ENCODE measurements at regions not wholly inside any gene's neighbourhood (a gene's known extent, or its start where the extent isn't known, plus 50 kb on each side); places are given as distances from the start of the nearest gene placed in this dataset.

- no peak for DNase-seq
Measured at GRCh38 chr6:144796070-144796469, 510.9 kb downstream of the UTRN start.

DNA sequence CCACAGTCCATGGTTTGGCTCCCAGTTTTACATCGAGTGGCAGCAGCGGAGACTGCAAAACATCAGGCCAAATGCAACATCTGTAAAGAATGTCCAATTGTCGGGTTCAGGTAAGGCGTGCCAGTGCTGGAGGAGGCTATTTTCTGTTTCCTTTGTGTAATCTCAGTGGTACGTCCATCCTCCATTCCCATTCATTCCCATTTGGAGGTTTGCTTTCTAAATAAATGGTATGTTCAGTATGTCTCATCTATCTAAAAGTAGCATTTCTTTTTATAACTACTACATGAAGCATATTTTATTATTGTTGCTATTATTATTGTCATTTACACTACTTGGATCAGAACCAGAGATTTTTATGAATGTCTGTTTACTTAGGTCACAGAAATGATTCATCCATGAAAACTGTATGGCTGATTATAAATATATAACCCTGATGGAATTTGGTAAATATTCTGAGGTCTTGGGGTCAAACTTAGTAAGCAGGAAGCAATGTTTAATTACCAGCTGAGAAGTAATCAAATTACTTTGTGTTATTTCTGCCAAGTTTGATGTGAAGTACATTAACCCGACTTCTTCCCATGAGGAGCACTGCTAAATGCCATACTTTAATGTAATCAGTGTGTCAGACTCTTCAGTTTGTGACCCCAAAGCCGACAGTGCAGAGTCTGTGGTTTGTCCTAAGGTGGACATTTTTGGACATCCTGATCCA lies 512.9 kb downstream of the UTRN start:
- DNase-seq, result no peak

- DNase-seq, result no peak
Measured at GRCh38 chr6:144804246-144804790, 519.2 kb downstream of the UTRN start.

- DNase-seq, result no peak
Measured at GRCh38 chr6:144805049-144805448, 519.9 kb downstream of the UTRN start.

DNA sequence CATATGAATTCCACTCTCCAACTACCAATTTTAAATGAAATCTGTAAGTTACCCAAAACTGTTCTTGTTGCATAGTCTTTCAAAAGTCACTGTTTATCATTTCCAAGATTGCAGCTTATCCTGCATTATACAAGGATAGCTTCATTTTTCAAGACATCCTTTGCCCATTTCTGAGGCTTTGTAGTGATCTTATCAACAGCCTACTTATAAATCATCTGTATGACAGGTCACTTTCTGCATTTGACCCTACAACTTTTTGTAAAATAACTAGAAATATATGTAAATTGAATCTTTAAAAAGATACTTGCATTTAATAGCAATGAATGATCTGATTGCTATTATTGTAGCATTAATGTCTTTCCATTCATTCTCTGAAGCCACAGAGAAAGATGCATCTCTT lies 521.1 kb downstream of the UTRN start:
- DNase-seq, result no peak

DNA sequence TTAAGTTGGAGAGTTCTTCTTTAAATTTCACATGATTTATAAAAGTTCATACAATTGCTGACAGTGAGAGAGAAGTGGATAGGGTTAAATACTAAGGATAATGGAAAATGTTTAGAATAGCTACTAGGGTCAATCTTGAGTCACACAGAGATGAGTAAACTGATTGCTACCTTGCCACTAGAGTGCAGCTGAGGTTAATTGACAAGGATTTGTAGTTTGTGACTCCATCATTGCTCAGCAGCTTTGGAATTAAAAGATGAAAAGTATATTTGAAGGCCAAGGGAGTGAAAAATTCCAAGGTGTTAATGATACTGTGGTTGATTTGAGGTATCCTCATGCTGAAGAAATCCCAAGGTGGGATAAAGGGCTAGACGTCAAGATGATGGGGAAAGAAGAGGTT lies 524.0 kb downstream of the UTRN start:
- no peak for DNase-seq

DNA sequence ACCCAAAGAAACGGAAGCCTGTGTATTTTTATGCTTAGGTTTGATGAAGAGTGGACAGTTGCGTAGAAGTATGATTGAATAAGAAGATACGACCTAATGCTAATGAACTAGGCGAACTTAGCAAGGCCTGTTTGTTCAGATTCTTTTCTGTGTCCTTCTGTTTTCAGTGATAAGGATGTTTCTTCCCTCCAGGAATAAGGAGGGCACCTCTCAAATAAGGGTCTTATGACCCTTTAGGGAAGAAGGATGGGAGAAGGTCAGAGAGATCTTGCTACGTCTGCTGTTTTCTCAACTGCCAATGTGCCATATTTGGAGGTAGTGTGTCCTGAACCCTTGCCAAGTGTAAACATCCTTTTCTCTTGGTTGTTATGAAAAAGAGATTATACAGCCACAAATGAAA lies 524.8 kb downstream of the UTRN start:
- DNase-seq, result no peak

DNA sequence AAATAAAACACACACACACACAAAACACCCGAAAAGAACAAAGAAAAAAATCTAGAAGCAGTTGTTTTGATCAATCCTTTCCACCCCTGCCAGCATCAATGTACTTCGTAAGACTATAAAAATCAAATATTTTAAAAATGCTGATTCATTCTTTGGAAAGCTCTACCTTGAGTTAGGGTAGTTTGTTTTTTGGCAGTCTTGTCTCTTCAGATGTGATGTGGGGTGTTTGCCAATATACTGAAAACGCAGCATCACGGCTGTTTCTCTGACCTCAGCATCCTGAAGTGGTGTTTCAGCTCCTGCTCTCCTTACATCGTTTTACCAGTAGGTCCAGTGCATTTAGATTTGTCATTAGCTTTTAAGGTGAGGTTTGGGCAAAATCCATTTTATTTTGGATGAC lies 526.0 kb downstream of the UTRN start:
- no peak for DNase-seq

GRCh38 chr6:144816936-144817335 lies 531.8 kb downstream of the UTRN start:
- DNase-seq, result no peak

- DNase-seq, result no peak
Measured at GRCh38 chr6:144820270-144820669, 535.1 kb downstream of the UTRN start.

- no peak for DNase-seq
Measured at GRCh38 chr6:144823131-144823530, 538.0 kb downstream of the UTRN start.

DNA sequence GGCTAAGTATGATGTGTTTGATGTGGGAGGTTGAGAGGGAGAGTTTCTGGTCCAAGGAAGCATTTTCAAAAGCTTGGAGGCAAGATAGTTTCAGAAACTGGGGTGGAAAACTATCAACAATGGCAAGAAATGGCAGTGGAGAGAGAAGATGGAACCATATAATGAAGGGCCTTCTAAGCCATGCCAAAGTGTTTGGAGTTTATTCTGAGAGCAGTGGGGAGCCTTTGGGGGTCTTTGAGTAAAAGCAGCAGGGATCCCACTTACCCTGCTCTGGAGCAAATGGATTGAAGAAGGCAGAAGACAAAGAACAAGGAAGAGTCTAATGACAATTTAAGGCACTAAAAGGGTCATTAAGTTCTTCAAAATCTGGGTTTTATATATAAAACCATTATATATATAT lies 538.9 kb downstream of the UTRN start:
- DNase-seq, result no peak

GRCh38 chr6:144834426-144835038 lies 549.4 kb downstream of the UTRN start:
- no peak for DNase-seq

DNA sequence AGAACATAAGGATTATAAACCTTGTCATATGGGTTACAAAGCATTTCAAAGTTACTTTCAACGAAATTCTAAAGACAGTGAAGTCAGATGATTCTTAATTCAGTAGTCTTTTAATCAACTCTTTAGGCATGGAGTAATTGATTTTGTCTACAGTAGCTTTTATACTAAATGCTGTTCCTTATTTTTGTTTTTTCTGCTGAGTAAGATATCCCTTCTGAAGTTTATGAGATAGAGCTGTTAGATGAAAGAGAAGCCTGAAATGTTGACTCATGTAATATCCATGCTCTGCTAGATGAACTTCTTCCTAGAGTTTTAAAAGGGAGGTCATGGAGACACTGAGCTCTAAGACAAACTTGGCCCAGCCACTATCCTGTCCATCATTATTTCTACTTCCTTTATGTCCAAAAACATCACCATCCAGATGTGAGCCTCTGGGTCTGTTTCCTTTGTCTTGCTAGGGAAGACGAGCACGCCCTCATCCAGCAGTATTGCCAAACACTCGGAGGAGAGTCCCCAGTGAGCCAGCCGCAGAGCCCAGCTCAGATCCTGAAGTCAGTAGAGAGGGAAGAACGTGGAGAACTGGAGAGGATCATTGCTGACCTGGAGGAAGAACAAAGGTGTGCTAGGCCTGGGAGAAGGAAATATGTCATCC lies 550.3 kb downstream of the UTRN start:
- no peak for DNase-seq

DNA sequence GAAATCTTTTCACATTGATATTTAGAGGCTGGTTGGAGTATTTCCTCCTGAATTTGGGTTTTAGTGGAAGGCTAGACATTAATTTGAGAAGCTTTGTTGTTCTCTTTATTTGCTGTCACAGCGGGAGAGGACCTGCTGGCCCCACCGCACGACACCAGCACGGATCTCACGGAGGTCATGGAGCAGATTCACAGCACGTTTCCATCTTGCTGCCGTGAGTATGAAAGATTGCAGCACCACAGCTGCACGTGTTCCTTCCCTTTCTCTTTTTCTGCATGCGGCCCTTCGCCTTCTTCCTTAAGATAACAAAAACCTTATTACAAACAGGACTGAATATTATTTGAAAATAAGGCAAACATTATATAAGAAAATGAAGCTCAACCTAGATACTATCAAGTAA lies 555.5 kb downstream of the UTRN start:
- no peak for DNase-seq

- no peak for DNase-seq
Measured at GRCh38 chr6:144843701-144844100, 558.6 kb downstream of the UTRN start.

GRCh38 chr6:144844596-144844995 lies 559.5 kb downstream of the UTRN start:
- no peak for DNase-seq

GRCh38 chr6:144845186-144845585 lies 560.1 kb downstream of the UTRN start:
- DNase-seq, result no peak

GRCh38 chr6:144847916-144848315 lies 562.8 kb downstream of the UTRN start:
- no peak for DNase-seq

DNA sequence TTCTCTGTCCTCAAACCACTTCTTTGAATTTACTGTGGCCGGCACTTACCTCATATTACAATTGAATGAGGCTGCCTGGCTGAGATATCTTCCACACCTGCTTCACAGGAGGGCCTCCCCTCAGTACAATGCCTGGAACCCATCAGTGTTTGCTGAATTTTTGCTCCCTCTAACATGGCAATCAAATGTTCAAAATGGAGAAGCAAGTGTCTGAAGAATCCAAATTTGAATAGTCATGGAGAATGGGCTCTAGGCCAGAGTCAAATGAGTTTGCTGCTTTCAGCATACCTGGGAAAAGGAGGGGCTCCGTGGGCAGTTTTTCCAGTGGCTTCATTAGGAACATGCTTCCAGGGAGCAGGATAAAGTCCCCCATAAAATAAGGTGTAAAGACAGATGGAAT lies 564.8 kb downstream of the UTRN start:
- DNase-seq, result no peak

- no peak for DNase-seq
Measured at GRCh38 chr6:144853603-144854002, 568.5 kb downstream of the UTRN start.

DNA sequence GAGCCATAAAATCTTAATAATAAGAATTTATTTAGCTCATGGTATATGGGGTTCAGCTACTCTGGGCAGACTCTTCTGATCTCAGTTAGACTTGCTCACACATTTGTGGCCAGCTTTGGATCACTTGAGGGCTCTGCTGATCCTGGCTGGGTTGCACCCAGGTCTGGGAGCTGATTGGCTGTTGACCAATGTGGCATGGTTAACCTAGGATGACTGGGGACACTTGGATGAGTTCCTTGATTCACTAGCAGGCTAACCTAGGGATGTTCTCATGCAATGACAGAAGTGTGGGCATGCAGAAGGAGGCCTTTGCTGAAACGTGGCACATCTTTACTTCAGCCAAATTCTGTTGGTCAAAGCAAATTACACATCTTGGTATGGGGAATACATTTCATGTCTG lies 569.5 kb downstream of the UTRN start:
- no peak for DNase-seq

GRCh38 chr6:144855375-144855774 lies 570.2 kb downstream of the UTRN start:
- DNase-seq, result no peak

- no peak for DNase-seq
Measured at GRCh38 chr6:144855812-144856531, 570.8 kb downstream of the UTRN start.
